ENCODE measurements at regions not wholly inside any gene's neighbourhood (a gene's known extent, or its start where the extent isn't known, plus 50 kb on each side); places are given as distances from the start of the nearest gene placed in this dataset.

GRCh38 chr2:5051300-5051699 is 640.9 kb upstream of the SOX11 start:
- DNase-seq (ENCODE audit: low read depth): no peak
- POLR2A ChIA-PET: no interaction called here
- Histone ChIP-seq H3K36me3 (ENCODE audit: control insufficient read depth, insufficient read depth, low read length) (no peaks in the 10 kb centered on the region), H3K27me3 (ENCODE audit: control insufficient read depth, insufficient read depth, low read length) (no peaks in the 10 kb centered on the region), H3K4me3 (ENCODE audit: low read depth, low read length) (no peak overlapping the region)
- CTCF ChIA-PET: interaction anchor here (1.5 kb wide), 1 partner anchor 12 kb away, joined by 5 read pairs; no protein-coding TSS in a partner anchor
- no peak for TF ChIP-seq CTCF (IDR thresholded peaks at IDR 0.05; ENCODE audit: insufficient read depth, low read depth, low read length)

- CTCF ChIA-PET: no interaction called here
- DNase-seq (ENCODE audit: low read depth): no peak
Measured at GRCh38 chr2:5052905-5053304, 639.3 kb upstream of the SOX11 start.

GRCh38 chr2:5057891-5058351 is 634.3 kb upstream of the SOX11 start:
- CTCF ChIA-PET: no interaction called here
- POLR2A ChIA-PET: no interaction called here
- DNase-seq (ENCODE audit: low read depth): no peak
- no peaks in the 10 kb centered on the region for H3K36me3 ChIP-seq (ENCODE audit: control insufficient read depth, insufficient read depth, low read length)
- H3K27me3 ChIP-seq (ENCODE audit: control insufficient read depth, insufficient read depth, low read length): no peaks in the 10 kb centered on the region
- no peak overlapping the region for H3K4me3 ChIP-seq (ENCODE audit: low read depth, low read length)
- no peak for TF ChIP-seq CTCF (IDR thresholded peaks at IDR 0.05; ENCODE audit: insufficient read depth, low read depth, low read length)

More at GRCh38 chr2:5052905-5053304, 639.3 kb upstream of the SOX11 start:
- TF ChIP-seq CTCF (IDR thresholded peaks at IDR 0.05; ENCODE audit: insufficient read depth, low read depth, low read length): no peak
- no peak overlapping the region for H3K4me3 ChIP-seq (ENCODE audit: low read depth, low read length)
- no peaks in the 10 kb centered on the region for H3K36me3 ChIP-seq (ENCODE audit: control insufficient read depth, insufficient read depth, low read length)
- no peaks in the 10 kb centered on the region for H3K27me3 ChIP-seq (ENCODE audit: control insufficient read depth, insufficient read depth, low read length)
- POLR2A ChIA-PET: no interaction called here

GRCh38 chr2:5060956-5061355 is 631.2 kb upstream of the SOX11 start:
- TF ChIP-seq CTCF (IDR thresholded peaks at IDR 0.05; ENCODE audit: insufficient read depth, low read depth, low read length): no peak
- Histone ChIP-seq H3K4me3 (ENCODE audit: low read depth, low read length) (no peak overlapping the region), H3K27me3 (ENCODE audit: control insufficient read depth, insufficient read depth, low read length) (no peaks in the 10 kb centered on the region), H3K36me3 (ENCODE audit: control insufficient read depth, insufficient read depth, low read length) (no peaks in the 10 kb centered on the region)
- ChIA-PET POLR2A (no interaction called here), CTCF (no interaction called here)
- no peak for DNase-seq (ENCODE audit: low read depth)

GRCh38 chr2:5064687-5065086 is 627.5 kb upstream of the SOX11 start:
- H3K27me3 ChIP-seq (ENCODE audit: control insufficient read depth, insufficient read depth, low read length): no peaks in the 10 kb centered on the region
- POLR2A ChIA-PET: no interaction called here
- no peak overlapping the region for H3K4me3 ChIP-seq (ENCODE audit: low read depth, low read length)
- CTCF ChIA-PET: no interaction called here
- no peak for TF ChIP-seq CTCF (IDR thresholded peaks at IDR 0.05; ENCODE audit: insufficient read depth, low read depth, low read length)
- DNase-seq (ENCODE audit: low read depth): no peak
- no peaks in the 10 kb centered on the region for H3K36me3 ChIP-seq (ENCODE audit: control insufficient read depth, insufficient read depth, low read length)

All from BJ (cell line).